ENCODE measurements at regions not wholly inside any gene's neighbourhood (a gene's known extent, or its start where the extent isn't known, plus 50 kb on each side); places are given as distances from the start of the nearest gene placed in this dataset.
"Not testable (repeated sequence)": the region's sequence is repeated elsewhere in the genome, so short reads cannot be mapped to it uniquely, and the experiment has no call there.

DNA sequence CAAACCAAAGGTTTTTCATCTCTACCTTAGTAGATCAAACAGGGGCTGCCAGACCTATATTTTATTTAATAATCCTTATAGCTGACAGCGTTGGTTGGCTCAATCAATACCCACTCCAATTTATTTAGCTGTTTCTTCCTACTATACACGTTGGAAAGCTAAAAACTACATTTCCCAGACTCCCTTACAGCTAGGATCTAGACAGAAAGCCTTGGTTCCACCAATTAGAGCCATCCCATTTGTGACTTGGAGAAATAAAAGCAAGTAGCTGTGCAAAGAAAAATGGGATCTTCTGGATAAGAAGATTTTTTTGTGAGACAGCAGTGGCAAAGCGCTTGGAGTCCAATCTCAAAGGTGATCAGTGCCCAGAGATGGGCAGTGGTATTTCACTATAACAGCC lies 331.3 kb upstream of the MEIS1 start:
- no peak for DNase-seq (ENCODE audit: low read depth in 2 of 2)

DNA sequence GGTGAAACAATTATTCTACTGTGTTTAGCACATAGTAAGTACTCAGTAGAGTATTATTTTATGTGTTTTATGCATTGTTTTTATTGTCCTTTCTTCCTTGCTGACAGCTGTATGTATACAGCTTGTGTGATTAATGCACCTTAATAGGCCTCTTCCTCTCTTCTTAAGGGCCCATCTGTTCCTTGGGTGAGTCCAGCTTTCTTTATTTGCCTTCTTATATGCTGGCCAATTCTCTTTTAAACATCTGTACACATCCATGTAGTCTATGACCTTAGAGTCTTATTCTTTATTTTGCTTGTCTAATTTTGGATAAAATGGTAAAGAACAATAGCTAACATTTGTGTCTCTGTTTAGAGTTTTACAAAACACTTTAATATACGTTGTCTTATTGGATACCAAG lies 333.7 kb upstream of the MEIS1 start:
- DNase-seq (ENCODE audit: low read depth in 2 of 2) = no peak

DNA sequence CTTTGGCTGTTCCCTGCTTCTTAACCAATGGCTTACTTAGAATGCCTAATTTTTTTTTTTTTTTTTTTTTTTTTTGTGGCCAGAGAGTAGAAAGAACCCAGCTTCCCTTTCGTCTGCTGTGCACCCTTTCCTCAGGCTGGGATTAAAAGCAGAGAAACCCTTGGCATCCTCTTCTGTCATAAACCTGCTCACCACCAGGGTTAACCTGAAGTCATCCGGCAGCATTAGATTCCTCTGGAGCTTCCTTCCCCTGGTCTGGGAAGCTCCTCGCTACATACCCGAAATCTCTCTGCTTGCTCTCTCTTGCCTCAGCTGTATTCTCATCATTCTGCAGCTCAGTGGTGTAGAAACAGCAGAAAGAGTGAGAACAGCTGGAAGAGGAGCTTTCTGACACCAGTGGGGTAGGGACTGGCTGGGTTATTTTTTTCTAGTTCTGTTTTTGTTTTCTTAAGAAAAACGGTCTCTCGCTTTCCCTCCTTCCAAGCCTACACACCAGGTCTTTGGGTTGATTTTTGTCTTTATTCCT lies 339.0 kb upstream of the MEIS1 start:
- no peak for DNase-seq (ENCODE audit: low read depth in 2 of 2)

DNA sequence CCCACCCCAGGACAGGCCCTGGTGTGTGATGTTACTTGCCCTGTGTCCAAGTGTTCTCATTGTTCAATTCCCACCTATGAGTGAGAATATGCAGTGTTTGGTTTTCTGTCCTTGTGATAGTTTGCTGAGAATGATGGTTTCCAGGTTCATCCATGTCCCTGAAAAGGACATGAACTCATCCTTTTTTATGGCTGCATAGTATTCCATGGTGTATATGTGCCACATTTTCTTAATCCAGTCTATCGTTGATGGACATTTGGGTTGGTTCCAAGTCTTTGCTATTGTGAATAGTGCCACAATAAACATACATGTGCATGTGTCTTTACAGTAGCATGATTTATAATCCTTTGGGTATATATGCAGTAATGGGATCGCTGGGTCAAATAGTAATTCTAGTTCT lies 340.2 kb upstream of the MEIS1 start:
- not testable (repeated sequence) for DNase-seq (ENCODE audit: low read depth in 2 of 2)

DNA sequence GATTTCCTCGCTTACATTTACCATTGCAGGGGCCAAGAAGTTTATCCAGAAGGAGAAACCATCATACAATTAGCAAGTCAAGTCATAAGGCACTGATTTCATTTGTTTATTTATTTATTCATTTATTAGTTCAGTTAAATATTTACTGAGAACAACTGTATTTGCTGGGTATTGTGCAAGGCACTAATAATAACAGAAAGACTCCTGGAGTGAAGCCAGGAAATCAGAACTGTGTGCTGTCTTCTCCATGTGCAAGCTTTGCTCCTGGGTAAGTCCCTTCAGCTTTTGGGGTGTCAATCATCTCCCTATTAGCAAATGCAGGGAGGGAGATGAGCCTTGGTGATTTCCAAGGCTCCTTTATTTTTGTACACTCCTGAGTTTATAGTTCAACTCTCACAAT lies 341.6 kb upstream of the MEIS1 start:
- DNase-seq (ENCODE audit: low read depth in 2 of 2) = no peak

DNA sequence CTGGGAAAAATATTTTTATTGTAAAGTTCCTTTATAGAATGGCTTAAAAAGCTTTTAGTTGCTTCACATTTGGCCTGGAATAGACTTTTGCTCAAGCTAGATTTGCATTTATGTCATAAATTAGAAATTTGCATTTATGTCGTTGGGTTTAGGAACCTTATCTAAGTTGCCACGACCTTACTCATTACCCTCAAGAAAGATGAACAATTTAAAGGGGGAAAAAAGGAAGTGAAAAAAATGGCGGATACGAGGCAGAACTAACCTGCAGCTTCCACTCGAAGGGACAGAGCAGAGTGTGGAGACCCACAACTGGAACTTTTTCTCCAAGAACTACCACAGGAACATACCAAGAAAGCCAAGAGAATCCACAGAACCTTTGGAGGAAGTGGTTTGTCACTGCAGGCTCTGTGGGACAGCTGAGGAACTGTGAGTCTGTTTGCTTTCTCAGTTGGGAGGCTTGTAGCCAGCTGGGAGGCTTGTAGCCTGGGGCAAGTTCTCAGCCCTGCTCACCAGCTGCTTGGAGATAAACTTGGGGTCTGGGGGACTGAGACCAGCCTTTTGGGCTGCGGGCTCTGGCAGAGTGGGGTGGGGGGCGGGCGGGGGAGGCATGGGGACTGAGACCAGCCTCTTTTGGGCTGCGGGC lies 349.9 kb upstream of the MEIS1 start:
- no peak for DNase-seq (ENCODE audit: low read depth in 2 of 2)

DNA sequence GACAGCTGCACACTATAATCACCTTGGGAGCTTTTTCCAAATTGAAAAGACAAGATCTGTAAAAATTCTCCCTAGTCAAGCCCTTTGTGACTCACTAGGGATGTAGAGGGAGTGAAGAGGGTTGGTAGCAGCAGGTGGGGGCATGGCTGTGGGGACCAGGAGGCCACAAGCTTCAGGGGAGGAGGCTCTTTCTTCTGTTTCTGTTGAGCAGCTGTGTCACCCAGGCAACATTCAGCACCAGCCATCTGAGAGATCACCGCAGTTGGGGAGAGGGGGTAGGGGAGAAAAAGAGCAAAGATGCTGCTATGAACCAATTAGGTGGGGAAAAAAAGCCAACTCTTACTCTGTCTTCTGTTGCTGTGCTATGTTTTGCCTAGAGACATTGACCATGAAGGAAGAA lies 352.3 kb upstream of the MEIS1 start:
- DNase-seq (ENCODE audit: low read depth in 2 of 2) = no peak

DNA sequence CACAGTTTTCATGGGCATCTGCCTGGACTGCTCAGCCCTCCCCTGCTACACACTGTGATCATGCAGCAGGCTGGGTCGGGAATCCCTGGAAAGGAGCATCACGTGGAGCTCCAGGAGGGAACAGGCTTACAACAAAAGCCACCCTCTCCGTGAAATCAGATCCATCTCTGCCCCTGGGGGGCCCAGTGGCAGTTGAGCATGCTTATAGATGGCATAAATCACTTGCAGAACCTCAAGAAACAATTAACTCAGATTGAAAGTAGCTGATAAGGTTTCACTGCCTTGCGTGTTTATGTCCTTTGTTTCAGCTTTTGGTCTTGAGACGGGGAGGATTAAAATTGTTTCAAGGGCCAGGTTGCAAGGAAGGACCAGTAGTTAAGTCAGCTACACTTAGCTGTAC lies 354.8 kb upstream of the MEIS1 start:
- no peak for DNase-seq (ENCODE audit: low read depth in 2 of 2)

DNA sequence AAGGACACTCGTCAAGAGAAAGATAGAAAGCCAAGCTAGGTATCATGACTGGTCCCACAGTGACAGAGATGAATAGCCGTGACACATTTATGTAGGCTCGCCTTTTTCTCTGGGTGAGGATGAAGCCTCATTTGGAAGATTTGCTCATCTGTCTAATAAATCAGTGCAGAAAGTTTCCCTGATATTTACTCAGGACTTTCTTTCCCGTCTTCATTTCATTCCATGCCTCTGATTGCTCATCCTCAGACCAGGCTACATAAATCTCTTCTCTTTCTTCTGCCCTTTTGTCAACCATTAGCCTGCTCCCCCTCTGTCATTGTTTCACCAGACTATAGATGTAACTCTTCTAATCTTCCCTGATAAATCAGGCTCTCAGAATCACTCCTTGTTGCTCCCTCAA lies 361.8 kb upstream of the MEIS1 start:
- DNase-seq (ENCODE audit: low read depth in 2 of 2) = no peak

DNA sequence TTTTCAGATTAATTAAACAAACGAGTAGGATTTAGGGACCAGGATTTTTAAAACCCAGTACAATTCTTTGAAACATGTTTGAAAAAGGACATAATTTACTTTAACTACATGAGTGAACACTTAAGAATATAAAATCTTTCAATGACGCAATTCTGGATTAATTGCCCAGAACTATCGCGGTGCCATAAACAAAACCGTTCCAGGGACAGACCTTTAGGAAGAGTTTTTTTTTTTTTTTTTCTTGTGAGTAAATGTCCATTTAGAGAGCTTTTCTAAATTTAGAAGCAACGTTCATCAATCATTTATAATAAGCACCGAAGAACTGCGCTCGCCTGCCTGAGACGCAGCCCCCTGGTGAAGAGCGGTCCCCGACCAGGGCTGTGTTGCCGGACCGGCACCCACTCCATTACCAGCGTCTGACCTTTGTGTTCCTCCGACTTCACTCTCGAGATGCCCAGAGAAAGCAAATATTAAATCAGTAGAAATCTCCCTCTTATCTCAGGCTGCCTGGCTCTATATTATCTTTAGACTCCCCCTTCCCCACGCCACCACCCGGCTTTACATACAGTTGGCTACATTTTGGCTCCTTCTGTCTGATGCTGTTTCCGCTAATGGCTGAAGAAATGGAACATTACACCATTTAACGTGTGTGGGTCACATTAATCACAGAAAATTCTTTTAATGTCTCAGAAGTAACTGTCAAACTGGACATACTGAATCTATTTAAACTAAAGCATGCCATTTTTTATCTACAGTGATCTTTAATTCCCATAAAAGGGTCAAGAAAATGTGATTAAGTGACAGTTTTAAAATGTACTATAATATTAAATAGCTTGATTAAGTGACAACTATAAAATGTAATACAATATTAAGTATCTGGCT lies 364.0 kb upstream of the MEIS1 start:
- DNase-seq (ENCODE audit: low read depth in 2 of 2) = no peak

DNA sequence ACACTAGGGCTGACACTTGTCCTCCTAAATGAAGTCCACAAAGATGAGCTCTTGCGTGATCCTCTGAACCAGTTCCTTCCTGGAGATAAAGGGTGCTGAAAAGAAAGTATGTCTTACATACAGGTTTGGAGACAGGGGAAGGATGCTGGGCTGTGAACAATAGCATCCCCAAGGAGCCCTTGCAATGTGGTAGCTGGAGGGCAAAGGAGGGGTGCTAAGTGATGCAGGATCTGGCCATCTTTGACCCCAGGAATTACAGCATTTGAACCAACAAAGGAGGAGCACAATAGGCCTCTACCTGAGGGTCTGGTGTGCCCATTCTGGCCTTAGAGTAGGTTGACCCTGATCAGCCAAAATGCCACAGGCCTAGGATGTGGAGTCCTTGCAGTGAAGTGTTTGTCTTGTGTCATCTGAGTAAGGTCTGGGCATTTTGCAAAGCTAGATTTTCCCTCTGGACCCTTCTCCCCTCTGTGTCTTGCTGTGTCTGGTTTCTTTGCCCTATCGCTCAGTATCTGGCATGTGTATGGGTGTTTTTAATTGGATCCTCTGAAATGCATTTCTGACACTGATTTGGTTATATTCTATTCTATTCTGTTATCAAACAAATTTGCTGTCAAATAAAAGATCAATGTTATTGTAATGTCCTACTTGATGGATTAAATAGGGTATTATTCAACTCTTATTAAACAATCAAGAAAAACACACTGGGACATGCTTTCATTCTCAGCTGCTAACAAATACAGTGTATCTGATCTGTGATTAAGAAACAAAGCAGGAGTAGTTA lies 364.8 kb upstream of the MEIS1 start:
- no peak for DNase-seq (ENCODE audit: low read depth in 2 of 2)

DNA sequence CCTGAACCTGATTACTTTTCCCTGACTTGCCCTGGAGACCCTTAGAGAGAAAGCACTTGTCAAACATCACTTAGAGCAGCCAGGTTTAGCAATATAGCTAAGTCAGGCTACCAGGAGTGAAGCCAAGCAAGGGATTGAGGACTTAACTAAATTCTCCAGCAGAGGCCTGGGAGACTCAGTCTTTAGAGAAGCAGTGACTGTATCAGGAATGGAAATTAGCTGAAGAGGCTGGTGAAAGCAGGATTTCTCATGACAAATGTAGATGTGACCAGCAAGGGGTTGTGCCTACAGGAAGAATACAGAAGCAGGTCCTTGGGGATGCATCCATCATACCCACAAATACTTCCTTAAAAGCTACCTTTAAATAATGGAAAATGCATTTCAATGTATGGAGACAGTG lies 368.9 kb upstream of the MEIS1 start:
- no peak for DNase-seq (ENCODE audit: low read depth in 2 of 2)

DNA sequence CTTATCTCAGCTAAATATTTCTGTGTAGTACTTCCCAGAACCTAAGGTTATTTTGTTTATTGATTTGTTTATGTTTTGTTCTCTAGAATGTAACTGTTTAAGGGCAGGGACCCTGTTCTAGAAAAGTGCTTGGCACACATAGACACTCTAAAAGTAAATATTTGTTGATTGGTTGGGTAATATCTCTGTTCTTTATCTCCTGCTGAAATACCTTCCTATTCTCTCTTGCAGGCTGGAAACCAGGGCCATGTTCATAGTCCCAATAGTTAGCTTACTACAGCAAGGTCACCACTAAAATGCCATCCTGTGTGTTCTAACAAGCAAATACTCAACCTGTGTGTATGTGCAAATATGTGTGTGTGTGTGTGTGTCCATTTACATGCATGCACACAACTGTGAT lies 375.6 kb upstream of the MEIS1 start:
- DNase-seq (ENCODE audit: low read depth in 2 of 2) = no peak

DNA sequence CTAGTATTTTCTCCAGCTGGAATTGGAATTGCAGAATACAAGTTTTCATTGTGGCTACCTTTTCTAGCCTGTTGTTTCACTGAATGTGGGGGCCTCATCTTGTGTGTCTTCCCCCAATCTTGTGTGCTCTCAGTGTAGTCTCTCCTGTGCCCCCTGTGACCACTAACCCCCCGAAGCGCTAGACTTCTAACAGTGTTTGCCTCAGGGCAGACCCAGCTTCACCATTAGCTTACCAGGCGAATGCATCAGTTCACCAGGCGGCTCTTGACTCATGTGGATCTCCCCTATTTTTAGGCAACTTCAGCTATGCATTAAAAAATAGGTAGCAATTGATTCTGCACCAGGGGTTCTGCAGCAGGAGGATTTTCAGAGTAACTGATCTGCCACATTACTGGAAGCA lies 376.2 kb upstream of the MEIS1 start:
- no peak for DNase-seq (ENCODE audit: low read depth in 2 of 2)

DNA sequence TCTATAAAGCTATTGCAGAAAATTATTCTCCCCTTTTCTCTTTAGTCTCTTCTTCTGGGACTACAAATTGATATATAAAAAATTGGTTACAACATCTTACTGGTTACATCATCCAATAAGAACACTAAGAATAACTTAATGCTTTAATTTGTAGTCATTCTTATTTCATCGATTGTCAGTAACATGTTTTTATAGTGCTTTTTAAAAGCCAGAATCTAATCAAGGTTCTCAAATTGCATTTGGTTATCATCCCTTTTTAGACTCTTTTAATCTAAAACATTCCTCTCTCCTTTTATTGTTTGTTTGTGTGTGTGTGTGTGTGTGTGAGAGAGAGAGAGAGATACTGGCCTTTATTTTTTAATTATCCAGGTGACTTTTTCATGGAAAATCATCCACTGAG lies 377.1 kb upstream of the MEIS1 start:
- no peak for DNase-seq (ENCODE audit: low read depth in 2 of 2)

DNA sequence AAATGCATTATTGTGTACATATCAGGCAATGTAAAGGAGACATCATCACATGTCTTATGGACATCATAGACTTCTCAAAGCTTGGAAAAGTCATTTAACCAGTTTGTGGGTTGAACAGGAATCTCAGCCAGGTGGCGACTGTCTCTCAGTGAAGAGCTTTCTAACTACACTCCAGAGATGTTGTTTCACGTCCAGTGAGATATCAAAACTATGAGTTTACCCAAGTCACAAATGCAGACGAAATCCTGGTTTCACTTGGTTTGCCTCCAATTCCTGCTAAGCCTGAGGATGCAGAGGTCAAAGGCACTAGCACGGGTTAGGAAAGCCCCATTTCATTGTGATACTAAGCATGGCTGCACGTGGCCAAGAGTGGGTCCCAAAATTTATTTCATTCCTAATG lies 384.5 kb upstream of the MEIS1 start:
- no peak for DNase-seq (ENCODE audit: low read depth in 2 of 2)

DNA sequence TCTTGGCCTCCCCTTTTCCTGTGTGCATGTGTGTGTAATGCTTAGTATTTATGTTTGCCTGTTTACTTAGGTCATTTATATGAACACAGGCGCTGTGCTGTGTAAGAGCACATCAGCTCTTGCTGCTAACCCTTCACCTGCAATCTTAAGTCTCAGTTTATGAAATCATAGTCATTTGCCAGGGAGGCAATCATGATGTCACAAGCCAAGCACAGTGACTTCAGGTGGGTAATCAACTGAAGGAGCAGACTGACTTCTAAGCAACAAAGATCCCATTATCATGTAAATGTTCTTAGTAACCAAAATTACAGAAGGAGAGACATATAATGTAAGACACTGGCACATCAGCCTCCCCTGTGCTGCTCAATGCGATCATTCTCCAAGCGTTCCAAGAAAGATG lies 386.3 kb upstream of the MEIS1 start:
- DNase-seq (ENCODE audit: low read depth in 2 of 2) = no peak

DNA sequence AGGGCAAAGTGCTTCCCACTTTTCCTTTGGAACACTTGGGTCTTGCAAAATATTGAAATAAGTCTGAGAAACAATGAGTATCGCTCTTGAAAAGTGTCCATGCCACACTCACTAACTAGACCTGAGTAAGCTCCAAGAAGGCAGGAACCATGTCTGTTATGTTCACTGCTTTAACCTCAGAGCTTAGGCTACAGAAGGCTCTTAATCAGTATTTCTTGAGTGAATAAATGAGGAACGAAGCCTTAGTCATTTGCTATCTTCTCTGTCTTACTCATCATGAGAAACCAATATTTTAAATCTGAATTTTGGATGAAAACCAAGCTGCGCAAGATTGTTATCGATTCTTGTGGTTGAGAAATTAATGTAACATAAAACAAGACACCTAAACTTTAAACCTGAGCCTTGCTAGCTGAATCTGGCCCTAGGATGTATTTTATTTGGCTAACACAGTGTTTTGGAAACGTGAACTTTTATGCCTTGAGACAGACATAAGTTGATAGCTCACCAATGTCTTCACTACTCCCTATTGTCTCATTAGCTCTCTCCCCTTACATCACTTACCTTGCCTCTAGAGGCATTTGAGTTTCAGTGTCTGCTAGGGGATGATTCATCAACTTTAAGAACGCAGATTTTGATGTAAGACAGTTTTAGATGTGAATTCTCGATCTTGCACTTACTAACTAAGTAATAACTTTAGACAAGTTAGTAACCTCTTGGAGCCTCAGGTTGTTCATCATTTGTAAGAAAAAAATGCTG lies 392.8 kb upstream of the MEIS1 start:
- DNase-seq (ENCODE audit: low read depth in 2 of 2) = no peak

DNA sequence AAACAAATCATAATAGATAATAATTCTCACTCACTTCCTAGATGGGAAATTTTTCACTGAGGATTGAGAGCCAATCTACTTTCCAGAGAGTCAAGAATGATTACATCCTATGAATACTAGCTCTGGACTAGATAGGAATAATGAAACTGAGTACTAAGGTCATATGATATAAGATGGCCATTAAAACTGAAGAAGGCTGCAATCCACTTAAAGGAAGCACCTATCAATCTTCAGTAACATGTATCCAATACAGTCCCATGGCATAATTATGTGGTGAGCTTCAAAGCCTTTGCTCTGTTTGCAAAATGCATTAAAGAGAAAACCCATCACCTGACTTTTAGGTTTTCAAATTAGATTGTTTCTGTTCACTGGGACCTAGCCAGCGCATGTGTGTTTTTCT lies 398.0 kb upstream of the MEIS1 start:
- no peak for DNase-seq (ENCODE audit: low read depth in 2 of 2)

DNA sequence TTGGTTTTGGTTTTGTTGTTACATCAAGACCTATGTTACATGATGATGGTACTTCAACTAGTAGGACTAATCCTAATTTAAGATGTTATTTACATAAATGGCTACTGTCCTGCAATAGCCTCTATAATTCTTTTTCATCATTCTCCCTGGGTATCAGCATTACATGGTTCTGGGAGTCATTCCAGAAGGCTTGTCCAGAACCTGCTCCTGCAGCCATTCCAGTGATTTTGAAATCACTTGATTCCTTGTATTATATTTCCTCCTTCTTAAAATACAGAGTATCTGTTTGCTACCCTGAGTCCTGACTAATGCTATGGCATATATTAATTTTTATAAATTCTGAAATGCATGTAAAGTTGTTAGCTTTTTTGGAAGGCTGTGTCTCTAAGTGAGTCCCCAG lies 400.5 kb upstream of the MEIS1 start:
- DNase-seq (ENCODE audit: low read depth in 2 of 2) = no peak

DNA sequence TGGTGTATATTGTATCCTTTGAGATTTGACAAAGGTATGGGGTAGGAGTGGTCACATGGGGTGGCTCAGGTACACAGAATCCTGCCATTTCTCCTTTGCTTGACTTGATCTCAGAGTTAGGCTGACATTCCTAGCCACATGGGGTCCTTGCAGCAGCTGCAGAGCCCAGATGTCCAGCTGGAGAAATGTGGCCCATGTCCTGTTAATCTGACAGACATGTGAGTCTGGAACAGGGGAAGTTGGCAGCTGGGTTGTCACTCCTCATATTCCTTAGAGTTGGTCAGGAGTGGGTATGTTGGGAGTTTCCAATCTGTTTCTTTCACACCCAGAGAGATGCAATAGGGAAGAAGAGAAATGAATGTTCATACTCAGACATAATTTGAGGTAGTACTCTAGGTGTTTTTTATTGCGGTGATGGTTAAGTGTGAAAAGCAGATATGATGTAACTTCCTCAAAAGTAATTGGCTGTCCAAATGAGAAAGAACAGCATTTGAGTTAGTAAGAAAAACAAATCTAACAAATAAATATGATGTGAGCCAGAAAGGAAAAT lies 402.6 kb upstream of the MEIS1 start:
- DNase-seq (ENCODE audit: low read depth in 2 of 2) = no peak

DNA sequence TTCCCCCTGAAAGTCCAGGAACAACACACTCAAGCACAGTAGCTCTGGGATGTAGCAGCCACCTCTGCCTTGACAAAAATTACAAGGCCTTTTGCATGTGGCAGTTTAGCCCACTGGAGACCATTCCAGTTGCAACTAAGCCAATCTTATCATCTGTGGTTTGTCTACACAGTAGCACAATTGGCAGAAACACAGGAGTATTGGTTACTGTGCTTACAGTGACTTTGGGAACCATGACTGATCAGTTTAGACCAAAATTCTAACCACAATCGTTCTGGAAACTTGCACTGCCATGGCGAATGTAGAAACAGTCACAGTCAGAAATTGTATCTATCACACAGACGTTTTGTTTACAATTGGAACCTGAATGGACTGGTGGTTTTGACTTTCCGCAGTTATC lies 403.7 kb upstream of the MEIS1 start:
- DNase-seq (ENCODE audit: low read depth in 2 of 2) = no peak
